Suprapubic skin (tissue), 4 donors: ENCODE measurements at regions not wholly inside any gene's neighbourhood (a gene's known extent, or its start where the extent isn't known, plus 50 kb on each side); places are given as distances from the start of the nearest gene placed in this dataset.

Source experiments
- POLR2A ChIP-seq, 2 donors: fragments of 450-650 bp; IDR thresholded peaks; one replicate each; pipeline ENCODE4 v1.6.1; 2017; ENCODE audit warnings: antibody characterized with exemption in 2 of 2, mild to moderate bottlenecking in 2 of 2, moderate library complexity in 2 of 2
- POLR2AphosphoS5 ChIP-seq, 3 donors: sonication (generic); formaldehyde crosslinking; IDR thresholded peaks; one replicate each; pipeline ENCODE4 v1.6.1; 2017; ENCODE audit warnings: antibody characterized with exemption in 3 of 3
- TF ChIP-seq, protein P1 (sequence below), 2 donors: fragments of 200-600 bp in 1 of 2; fragments of 450-650 bp in 1 of 2; sonication (generic) in 1 of 2; IDR thresholded peaks; one replicate each; pipeline ENCODE4 v1.5.1; 2016 to 2019; ENCODE audit warnings: antibody characterized with exemption in 2 of 2, mild to moderate bottlenecking in 1 of 2, moderate library complexity in 1 of 2

DNA sequence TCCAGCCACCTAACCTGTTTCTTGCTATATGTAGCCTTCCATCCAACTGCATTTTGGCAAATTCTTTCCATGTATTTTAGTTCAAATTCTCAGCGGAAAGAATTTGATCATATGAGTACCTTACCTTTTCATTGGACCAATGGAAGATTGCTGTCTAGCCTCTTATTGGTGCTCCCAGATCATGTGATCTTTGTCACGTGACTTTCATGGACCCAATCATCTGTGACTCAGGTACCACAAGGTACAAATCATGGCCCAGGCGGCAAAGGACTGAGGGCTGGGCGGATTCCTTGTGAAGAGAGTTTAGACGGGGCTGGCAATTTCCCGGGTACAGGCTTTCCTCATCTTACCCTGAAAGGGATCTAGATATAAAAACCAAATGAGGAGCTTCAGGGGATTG is 85.9 kb upstream of the TBX20 start:
- TF ChIP-seq POLR2A (IDR thresholded peaks at IDR 0.05) (no peak), POLR2AphosphoS5 (IDR thresholded peaks at IDR 0.05) (no peak)
- TF ChIP-seq, protein P1, sequence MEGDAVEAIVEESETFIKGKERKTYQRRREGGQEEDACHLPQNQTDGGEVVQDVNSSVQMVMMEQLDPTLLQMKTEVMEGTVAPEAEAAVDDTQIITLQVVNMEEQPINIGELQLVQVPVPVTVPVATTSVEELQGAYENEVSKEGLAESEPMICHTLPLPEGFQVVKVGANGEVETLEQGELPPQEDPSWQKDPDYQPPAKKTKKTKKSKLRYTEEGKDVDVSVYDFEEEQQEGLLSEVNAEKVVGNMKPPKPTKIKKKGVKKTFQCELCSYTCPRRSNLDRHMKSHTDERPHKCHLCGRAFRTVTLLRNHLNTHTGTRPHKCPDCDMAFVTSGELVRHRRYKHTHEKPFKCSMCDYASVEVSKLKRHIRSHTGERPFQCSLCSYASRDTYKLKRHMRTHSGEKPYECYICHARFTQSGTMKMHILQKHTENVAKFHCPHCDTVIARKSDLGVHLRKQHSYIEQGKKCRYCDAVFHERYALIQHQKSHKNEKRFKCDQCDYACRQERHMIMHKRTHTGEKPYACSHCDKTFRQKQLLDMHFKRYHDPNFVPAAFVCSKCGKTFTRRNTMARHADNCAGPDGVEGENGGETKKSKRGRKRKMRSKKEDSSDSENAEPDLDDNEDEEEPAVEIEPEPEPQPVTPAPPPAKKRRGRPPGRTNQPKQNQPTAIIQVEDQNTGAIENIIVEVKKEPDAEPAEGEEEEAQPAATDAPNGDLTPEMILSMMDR (IDR thresholded peaks at IDR 0.05), result no peak
